SK-N-MC (cell line): ENCODE measurements at regions not wholly inside any gene's neighbourhood (a gene's known extent, or its start where the extent isn't known, plus 50 kb on each side); places are given as distances from the start of the nearest gene placed in this dataset.

ENCODE experiments used
- DNase-seq: peaks from one replicate; pipeline ENCODE4 v3.0.0-alpha.2; 2011; ENCODE audit warnings: low read depth, low spot score
- H3K27ac ChIP-seq: fragments of 200-600 bp; sonication (generic); 2 replicates; pipeline ENCODE4 v1.5.1; 2016; ENCODE audit warnings: mixed run types
- H3K36me3 ChIP-seq: fragments of 200-600 bp; sonication (generic); 2 replicates; pipeline ENCODE4 v1.6.1; 2017; ENCODE audit warnings: antibody characterized with exemption, low read length, mixed read lengths; ENCODE audit not compliant: insufficient read depth
- H3K4me3 ChIP-seq: fragments of 200-600 bp; sonication (generic); 2 replicates; pipeline ENCODE4 v1.5.1; 2016
- H3K9ac ChIP-seq: fragments of 200-600 bp; sonication (generic); 2 replicates; pipeline ENCODE4 v1.8.0; 2017; ENCODE audit warnings: mixed run types, mixed read lengths; ENCODE audit not compliant: insufficient read length
- H3K9me3 ChIP-seq: fragments of 200-600 bp; sonication (generic); 2 replicates; pipeline ENCODE4 v1.6.1; 2017; ENCODE audit warnings: low read depth, mild to moderate bottlenecking, antibody characterized with exemption, low read length, moderate library complexity, mixed read lengths
- EZH2 ChIP-seq: fragments of 200-600 bp; sonication (generic); IDR thresholded peaks from one replicate; pipeline ENCODE4 v1.6.1; 2017; ENCODE audit warnings: antibody characterized with exemption
- FOXP2 ChIP-seq: optimal IDR thresholded peaks from 2 replicates; pipeline ENCODE3; 2011; ENCODE audit warnings: mild to moderate bottlenecking, moderate library complexity; ENCODE audit not compliant: insufficient read depth; ENCODE audit errors: extremely low read length, control extremely low read depth
- POLR2AphosphoS5 ChIP-seq: IDR thresholded peaks from 2 replicates; pipeline ENCODE4 v1.6.1; 2012; ENCODE audit warnings: mild to moderate bottlenecking, low read depth, low read length, borderline replicate concordance

DNA sequence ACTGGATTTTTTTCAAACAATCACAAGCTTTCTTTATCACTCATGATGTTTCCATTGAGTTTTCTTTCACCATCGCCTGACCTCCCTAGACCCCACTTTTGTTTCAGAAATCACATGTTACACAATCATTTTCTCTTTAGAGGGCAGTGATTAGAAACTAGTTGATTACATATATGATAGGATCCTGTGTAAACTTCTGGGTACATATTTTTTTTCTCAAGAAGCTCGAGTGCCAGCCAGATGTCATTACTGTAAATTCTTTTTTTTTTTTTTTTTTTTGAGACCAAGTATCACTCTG, 62.4 kb upstream of the PSMA6 start:
- Histone ChIP-seq H3K9ac (no peak overlapping the region), H3K27ac (no peak overlapping the region), H3K9me3 (no peaks in the 10 kb centered on the region), H3K36me3 (no peaks in the 10 kb centered on the region), H3K4me3 (no peak overlapping the region)
- no peak for DNase-seq
- TF ChIP-seq EZH2 (no peak), POLR2AphosphoS5 (no peak), FOXP2 (no peak)

DNA sequence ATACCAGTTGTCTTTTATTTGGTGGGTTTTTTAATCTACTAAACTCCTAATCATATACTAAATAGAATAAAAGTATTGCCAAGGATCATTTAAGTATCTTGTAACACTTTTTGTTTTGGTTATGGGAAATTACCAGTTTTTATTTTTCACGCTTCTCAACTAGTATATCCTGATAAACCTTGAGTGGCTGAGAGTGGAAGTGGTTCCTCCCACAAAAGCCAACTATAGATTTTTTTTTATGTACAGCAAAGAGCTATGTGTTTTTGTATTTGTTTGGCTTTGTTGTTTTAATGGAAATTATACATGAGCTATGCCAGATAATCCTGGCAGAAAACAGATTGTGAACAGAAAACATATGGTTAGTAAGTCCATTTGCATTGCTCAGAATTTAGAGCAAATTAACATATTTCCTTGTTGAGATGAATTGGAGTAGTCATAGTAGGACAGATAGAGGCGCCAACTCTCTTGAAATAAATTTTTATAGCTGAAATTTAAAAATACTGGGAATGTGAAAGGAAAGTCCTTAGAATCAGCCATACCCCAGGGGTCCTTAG, 60.9 kb upstream of the PSMA6 start:
- DNase-seq: no peak
- Histone ChIP-seq H3K27ac (peak overlapping the region; percentile 76), H3K9ac (no peak overlapping the region), H3K36me3 (no peaks in the 10 kb centered on the region), H3K9me3 (no peaks in the 10 kb centered on the region), H3K4me3 (peak overlapping the region; percentile 20; the same call in 1 of the 2 replicates)
- TF ChIP-seq POLR2AphosphoS5 (no peak), FOXP2 (no peak), EZH2 (no peak)

DNA sequence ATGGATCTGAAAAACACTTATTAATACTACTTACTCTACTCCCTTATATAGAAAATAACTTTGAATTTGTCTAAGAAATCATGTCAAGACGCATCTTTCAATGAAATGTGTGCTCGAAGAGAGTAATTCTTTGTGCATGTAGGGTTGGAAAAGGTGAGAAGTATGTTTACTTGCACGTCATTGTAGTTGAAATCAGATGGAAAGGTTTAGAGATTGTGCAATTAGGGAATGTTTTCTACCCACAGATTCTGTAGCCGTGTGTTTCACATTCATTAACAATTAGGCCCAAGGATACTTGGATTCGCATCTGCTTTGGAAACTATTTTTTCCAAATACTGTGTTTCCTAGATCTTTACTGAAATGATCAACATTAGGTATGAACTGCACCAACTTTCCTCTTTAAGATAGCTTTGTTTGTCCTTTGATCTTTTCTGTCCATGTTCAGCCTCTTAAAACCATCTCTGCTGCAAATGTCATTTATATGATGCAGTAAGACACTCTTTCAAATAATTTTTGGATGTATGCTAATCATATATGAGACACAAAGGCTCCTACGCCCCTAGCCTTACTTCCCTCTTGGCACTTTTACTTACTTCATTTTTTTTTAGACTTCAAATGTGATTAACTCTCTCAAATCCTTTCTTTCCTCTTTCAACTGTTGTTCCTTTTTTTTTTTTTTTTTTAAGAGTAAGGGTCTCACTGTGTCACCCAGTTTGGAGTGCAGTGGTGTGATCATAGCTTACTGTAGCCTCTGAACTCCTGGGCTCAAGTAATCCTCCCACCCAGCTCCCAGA, 58.0 kb upstream of the PSMA6 start:
- DNase-seq: no peak

DNA sequence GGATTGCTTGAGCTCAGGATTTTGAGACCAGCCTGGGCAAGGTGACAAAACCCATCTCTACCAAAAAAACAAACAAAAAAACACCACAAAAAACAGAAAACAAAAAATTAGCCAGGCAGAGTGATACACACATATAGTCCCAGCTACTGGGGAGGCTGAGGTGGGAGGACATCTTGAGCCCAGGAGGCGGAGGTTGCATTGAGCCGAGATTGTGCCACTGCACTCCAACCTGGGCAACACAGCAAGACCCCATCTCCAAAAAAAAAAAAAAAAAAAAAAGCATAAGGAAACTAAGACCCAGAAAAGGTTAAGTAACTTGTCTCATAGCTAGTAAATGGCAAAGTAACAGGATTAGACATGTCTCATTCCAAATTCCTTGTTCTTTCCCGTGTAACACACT, 56.3 kb upstream of the PSMA6 start:
- H3K9ac ChIP-seq: no peak overlapping the region

More for the DNA sequence above, 58.0 kb upstream of the PSMA6 start:
- Histone ChIP-seq H3K9ac (no peak overlapping the region), H3K4me3 (peak overlapping the region; percentile 11; the same call in 1 of the 2 replicates), H3K27ac (peak overlapping the region; percentile 52), H3K9me3 (no peaks in the 10 kb centered on the region), H3K36me3 (no peaks in the 10 kb centered on the region)
- TF ChIP-seq FOXP2: no peak
- no peak for TF ChIP-seq POLR2AphosphoS5
- TF ChIP-seq EZH2: no peak

DNA sequence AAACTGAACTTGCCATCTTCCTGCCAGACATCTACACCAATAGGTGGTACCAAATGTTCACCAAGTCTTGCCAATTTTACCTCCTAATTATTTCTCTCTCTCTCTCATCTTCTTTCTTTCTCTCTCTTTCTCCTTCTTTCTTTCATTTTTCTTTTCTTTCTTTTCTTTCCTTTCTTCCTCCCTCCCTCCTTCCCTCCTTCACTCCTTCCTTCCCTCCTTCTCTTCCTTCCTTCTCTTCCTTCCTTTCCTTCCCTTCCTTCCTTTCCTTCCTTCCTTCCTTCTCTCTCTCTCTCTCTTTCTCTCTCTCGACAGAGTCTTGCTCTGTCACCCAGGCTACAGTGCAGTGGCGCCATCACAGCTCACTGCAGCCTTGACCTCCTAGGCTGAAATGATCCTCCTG, 55.4 kb upstream of the PSMA6 start:
- Histone ChIP-seq H3K36me3 (no peaks in the 10 kb centered on the region), H3K4me3 (no peak overlapping the region), H3K27ac (no peak overlapping the region), H3K9ac (no peak overlapping the region), H3K9me3 (no peaks in the 10 kb centered on the region)
- TF ChIP-seq EZH2 (no peak), POLR2AphosphoS5 (no peak), FOXP2 (no peak)
- no peak for DNase-seq

More for the DNA sequence above, 56.3 kb upstream of the PSMA6 start:
- no peak for DNase-seq
- Histone ChIP-seq H3K27ac (no peak overlapping the region), H3K4me3 (no peak overlapping the region), H3K9me3 (no peaks in the 10 kb centered on the region), H3K36me3 (no peaks in the 10 kb centered on the region)
- TF ChIP-seq FOXP2: no peak
- TF ChIP-seq POLR2AphosphoS5: no peak
- no peak for TF ChIP-seq EZH2

DNA sequence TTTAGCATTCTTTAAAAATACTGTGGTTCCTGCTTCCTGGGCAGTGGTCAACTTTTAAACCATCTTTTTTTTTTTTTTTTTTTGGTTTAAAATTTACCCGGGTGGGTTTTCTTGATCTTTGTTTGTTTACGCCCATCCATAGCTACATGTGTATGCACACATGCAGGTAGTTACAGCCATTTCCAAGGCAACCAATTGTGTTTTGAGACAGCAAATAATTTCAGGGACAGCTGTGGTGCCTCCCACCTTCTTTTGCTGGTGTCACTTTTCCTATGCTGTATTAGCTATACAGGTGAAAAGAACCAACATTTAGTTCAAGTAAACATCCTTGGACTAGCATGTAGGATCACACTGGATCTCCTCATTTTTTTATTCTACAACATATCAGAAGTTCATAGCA, 52.0 kb upstream of the PSMA6 start:
- no peak overlapping the region for H3K27ac ChIP-seq
- DNase-seq: no peak
- H3K9me3 ChIP-seq: no peaks in the 10 kb centered on the region
- no peak for TF ChIP-seq POLR2AphosphoS5
- TF ChIP-seq FOXP2: no peak
- TF ChIP-seq EZH2: no peak
- H3K36me3 ChIP-seq: no peaks in the 10 kb centered on the region
- H3K9ac ChIP-seq: no peak overlapping the region
- H3K4me3 ChIP-seq: no peak overlapping the region
